ENCODE measurements at regions not wholly inside any gene's neighbourhood (a gene's known extent, or its start where the extent isn't known, plus 50 kb on each side); places are given as distances from the start of the nearest gene placed in this dataset.
A peak's percentile ranks its signal among the peaks of the same experiment; 100 is the strongest.
"Not testable (repeated sequence)": the region's sequence is repeated elsewhere in the genome, so short reads cannot be mapped to it uniquely, and the experiment has no call there.

GRCh38 chr21:32929633-32930038, 96.1 kb upstream of the OLIG2 start:
- WGBS, 2 experiments, result 85 to 93% methylated on average over 2 of the region's 2 CpGs

DNA sequence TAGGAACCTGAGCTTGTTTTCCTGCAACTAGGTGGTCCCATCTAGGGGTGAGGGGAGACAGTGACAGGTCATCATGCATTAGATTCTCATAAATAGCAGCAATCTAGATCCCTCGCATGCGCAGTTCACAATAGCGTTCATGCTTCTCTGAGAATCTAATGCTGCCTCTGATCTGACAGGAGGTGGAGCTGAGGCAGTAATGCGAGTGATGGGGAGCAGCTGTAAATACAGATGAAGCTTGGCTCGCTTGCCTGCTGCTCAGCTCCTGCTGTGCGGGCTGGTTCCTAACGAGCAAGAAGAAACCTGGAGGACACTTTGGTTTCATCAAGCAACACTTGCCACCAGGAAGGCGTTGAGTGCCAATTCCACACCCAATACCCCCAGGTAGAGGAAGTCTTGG, 95.1 kb upstream of the OLIG2 start:
- Histone ChIP-seq H3K36me3 (ENCODE audit: control insufficient read depth, insufficient read depth, low read length) (no peaks in the 10 kb centered on the region), H3K4me3 (ENCODE audit: insufficient read depth, low read depth, low read length) (no peak overlapping the region), H3K9me3 (ENCODE audit: control insufficient read depth, low read length) (no peaks in the 10 kb centered on the region), H3K27ac (ENCODE audit: insufficient read depth, low read depth, low read length, poor library complexity, severe bottlenecking) (no peak overlapping the region), H3K4me1 (ENCODE audit: control insufficient read depth, insufficient read depth, low read length) (peaks cover 5% of the 10 kb centered on the region), H3K27me3 (ENCODE audit: control insufficient read depth, insufficient read depth, low read length, poor library complexity, severe bottlenecking) (no peaks in the 10 kb centered on the region)
- 87 to 95% methylated on average over 8 of the region's 8 CpGs for WGBS, 2 experiments

More at GRCh38 chr21:32929633-32930038, 96.1 kb upstream of the OLIG2 start:
- Histone ChIP-seq H3K4me1 (ENCODE audit: control insufficient read depth, insufficient read depth, low read length) (peaks cover 5% of the 10 kb centered on the region), H3K9me3 (ENCODE audit: control insufficient read depth, low read length) (no peaks in the 10 kb centered on the region), H3K27ac (ENCODE audit: insufficient read depth, low read depth, low read length, poor library complexity, severe bottlenecking) (no peak overlapping the region), H3K4me3 (ENCODE audit: insufficient read depth, low read depth, low read length) (no peak overlapping the region), H3K36me3 (ENCODE audit: control insufficient read depth, insufficient read depth, low read length) (no peaks in the 10 kb centered on the region), H3K27me3 (ENCODE audit: control insufficient read depth, insufficient read depth, low read length, poor library complexity, severe bottlenecking) (no peaks in the 10 kb centered on the region)

DNA sequence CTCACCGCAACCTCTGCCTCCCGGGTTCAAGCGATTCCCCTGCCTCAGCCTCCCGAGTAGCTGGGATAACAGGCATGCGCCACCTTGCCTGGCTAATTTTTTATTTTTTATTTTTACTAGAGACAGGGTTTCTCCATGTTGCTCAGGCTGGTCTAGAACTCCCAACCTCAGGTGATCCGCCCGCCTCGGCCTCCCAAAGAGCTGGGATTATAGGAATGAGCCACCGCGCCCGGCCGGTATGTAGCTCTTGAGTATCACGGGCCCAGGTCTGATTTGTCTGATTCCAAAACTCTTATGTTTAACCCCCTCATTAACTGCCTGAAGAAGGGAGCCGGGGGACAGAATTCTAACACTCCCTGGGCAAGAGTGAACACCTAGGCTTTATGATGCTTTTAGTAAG, 91.7 kb upstream of the OLIG2 start:
- not testable (repeated sequence) for H3K36me3 ChIP-seq (ENCODE audit: control insufficient read depth, insufficient read depth, low read length); H3K9me3 ChIP-seq (ENCODE audit: control insufficient read depth, low read length); H3K27me3 ChIP-seq (ENCODE audit: control insufficient read depth, insufficient read depth, low read length, poor library complexity, severe bottlenecking); H3K4me3 ChIP-seq (ENCODE audit: insufficient read depth, low read depth, low read length); H3K27ac ChIP-seq (ENCODE audit: insufficient read depth, low read depth, low read length, poor library complexity, severe bottlenecking); H3K4me1 ChIP-seq (ENCODE audit: control insufficient read depth, insufficient read depth, low read length)
- 92 to 95% methylated on average over 14 of the region's 14 CpGs for WGBS, 2 experiments

DNA sequence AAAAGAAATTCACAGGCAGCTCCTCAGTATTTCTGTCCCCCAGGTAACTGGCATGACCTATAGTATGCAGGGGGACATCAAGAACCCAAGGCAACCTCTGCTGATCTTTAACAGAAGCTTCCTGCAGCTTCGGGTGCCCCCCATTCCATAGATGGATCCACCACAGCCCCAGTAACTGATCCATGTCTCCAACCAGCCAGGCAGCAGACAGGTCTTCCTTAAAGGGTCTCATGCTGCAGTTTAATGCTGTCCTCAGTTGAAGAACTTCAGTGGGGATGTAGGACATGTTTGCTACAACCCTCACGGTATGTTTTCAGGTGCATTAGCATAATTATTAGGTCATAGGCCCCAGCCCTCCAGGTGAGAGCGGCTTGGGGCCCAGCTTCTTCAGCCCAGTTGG, 90.9 kb upstream of the OLIG2 start:
- Histone ChIP-seq H3K9me3 (ENCODE audit: control insufficient read depth, low read length) (no peaks in the 10 kb centered on the region), H3K4me1 (ENCODE audit: control insufficient read depth, insufficient read depth, low read length) (peaks cover 5% of the 10 kb centered on the region), H3K36me3 (ENCODE audit: control insufficient read depth, insufficient read depth, low read length) (no peaks in the 10 kb centered on the region), H3K4me3 (ENCODE audit: insufficient read depth, low read depth, low read length) (no peak overlapping the region), H3K27me3 (ENCODE audit: control insufficient read depth, insufficient read depth, low read length, poor library complexity, severe bottlenecking) (no peaks in the 10 kb centered on the region), H3K27ac (ENCODE audit: insufficient read depth, low read depth, low read length, poor library complexity, severe bottlenecking) (no peak overlapping the region)
- WGBS, 2 experiments, result 92 to 96% methylated on average over 3 of the region's 3 CpGs

DNA sequence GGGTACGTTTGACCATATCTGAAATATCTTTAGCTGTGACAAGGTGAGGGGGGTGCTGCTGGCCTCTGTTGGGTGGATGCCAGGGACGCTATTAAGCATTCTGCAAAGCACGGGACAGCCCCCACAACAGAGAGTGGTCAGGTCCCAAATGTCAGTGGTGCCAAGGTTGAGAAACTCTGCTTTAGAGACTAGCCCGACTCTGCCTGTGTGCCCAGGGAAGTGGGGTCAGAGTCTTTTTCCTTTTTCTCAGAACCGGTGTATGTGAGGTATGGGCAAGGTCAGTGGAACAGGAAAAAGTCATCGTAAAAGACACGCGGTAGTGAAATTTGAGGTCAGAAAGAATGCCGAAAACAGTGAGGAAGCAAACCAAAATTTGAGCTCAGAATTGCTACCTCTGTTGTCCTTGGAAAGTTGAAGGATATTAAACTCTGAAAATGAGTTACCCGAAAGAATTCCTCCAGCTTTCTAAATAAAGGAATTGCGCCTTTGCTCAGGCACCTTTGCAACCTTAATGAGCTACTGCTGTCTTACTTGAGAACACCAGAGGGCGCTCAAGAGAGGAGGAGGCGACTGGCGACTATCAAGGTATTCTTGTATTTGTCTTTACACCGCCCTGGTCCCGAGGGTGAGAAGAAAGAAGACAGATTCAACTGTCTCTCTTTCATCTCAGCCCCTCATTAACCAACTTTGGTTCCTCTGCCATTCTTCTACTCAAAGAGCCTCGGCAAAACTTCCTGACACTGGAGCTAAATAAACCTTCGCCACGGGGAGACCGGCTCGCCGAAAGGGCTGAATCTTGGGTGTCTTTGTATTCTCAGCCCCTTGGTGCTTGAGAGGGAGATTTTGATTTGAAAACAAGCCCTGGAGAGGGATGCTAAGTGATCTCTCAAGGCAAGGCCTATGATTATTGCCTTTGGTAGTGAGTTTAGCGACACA, 85.4 kb upstream of the OLIG2 start:
- H3K27me3 ChIP-seq (ENCODE audit: control insufficient read depth, insufficient read depth, low read length, poor library complexity, severe bottlenecking), result peaks cover 8% of the 10 kb centered on the region
- H3K36me3 ChIP-seq (ENCODE audit: control insufficient read depth, insufficient read depth, low read length), result no peaks in the 10 kb centered on the region
- H3K4me1 ChIP-seq (ENCODE audit: control insufficient read depth, insufficient read depth, low read length), result no peaks in the 10 kb centered on the region
- no peak overlapping the region for H3K27ac ChIP-seq (ENCODE audit: insufficient read depth, low read depth, low read length, poor library complexity, severe bottlenecking)
- H3K9me3 ChIP-seq (ENCODE audit: control insufficient read depth, low read length), result no peaks in the 10 kb centered on the region
- 68 to 69% methylated on average over 23 of the region's 23 CpGs for WGBS, 2 experiments
- H3K4me3 ChIP-seq (ENCODE audit: insufficient read depth, low read depth, low read length), result no peak overlapping the region

- Histone ChIP-seq H3K9me3 (ENCODE audit: control insufficient read depth, low read length) (no peaks in the 10 kb centered on the region), H3K4me3 (ENCODE audit: insufficient read depth, low read depth, low read length) (no peak overlapping the region), H3K27ac (ENCODE audit: insufficient read depth, low read depth, low read length, poor library complexity, severe bottlenecking) (no peak overlapping the region), H3K27me3 (ENCODE audit: control insufficient read depth, insufficient read depth, low read length, poor library complexity, severe bottlenecking) (peaks cover 8% of the 10 kb centered on the region), H3K36me3 (ENCODE audit: control insufficient read depth, insufficient read depth, low read length) (no peaks in the 10 kb centered on the region), H3K4me1 (ENCODE audit: control insufficient read depth, insufficient read depth, low read length) (no peaks in the 10 kb centered on the region)
- 82 to 94% methylated on average over 2 of the region's 2 CpGs for WGBS, 2 experiments
These were observed 84.5 kb upstream of the OLIG2 start for GRCh38 chr21:32941263-32941662.

GRCh38 chr21:32946654-32947053, 79.1 kb upstream of the OLIG2 start:
- Histone ChIP-seq H3K4me1 (ENCODE audit: control insufficient read depth, insufficient read depth, low read length) (peaks cover 15% of the 10 kb centered on the region), H3K36me3 (ENCODE audit: control insufficient read depth, insufficient read depth, low read length) (no peaks in the 10 kb centered on the region), H3K27ac (ENCODE audit: insufficient read depth, low read depth, low read length, poor library complexity, severe bottlenecking) (no peak overlapping the region), H3K4me3 (ENCODE audit: insufficient read depth, low read depth, low read length) (no peak overlapping the region), H3K9me3 (ENCODE audit: control insufficient read depth, low read length) (no peaks in the 10 kb centered on the region), H3K27me3 (ENCODE audit: control insufficient read depth, insufficient read depth, low read length, poor library complexity, severe bottlenecking) (peaks cover 13% of the 10 kb centered on the region)
- 70 to 97% methylated on average over 2 of the region's 2 CpGs for WGBS, 2 experiments

GRCh38 chr21:32947736-32948135, 78.0 kb upstream of the OLIG2 start:
- Histone ChIP-seq H3K4me3 (ENCODE audit: insufficient read depth, low read depth, low read length) (no peak overlapping the region), H3K9me3 (ENCODE audit: control insufficient read depth, low read length) (no peaks in the 10 kb centered on the region), H3K36me3 (ENCODE audit: control insufficient read depth, insufficient read depth, low read length) (no peaks in the 10 kb centered on the region), H3K27me3 (ENCODE audit: control insufficient read depth, insufficient read depth, low read length, poor library complexity, severe bottlenecking) (peaks cover 9% of the 10 kb centered on the region), H3K27ac (ENCODE audit: insufficient read depth, low read depth, low read length, poor library complexity, severe bottlenecking) (no peak overlapping the region), H3K4me1 (ENCODE audit: control insufficient read depth, insufficient read depth, low read length) (peaks cover 25% of the 10 kb centered on the region)
- 100% methylated on average over 1 of the region's 1 CpG; no CpG with 5 or more reads in 1 of the 2 experiments for WGBS, 2 experiments

DNA sequence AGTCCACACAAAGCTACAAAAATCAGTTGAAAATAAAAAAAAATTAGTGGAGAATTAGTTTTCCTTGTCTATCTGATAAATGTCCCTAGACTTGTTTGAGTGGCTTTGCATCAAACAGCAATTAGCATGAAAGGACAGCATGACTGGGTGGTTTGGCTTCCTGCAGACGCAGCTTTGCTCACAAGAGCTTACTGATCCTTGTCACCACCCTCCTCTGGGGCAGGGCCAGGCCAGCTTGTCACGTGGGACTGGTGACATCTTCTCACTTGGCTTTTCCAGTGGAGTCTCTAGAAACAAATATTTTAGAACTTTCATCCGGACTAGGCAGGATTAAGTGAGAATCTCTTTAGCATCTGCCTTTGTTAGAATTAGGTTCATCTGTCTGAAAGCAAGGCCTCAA, 76.0 kb upstream of the OLIG2 start:
- H3K27me3 ChIP-seq (ENCODE audit: control insufficient read depth, insufficient read depth, low read length, poor library complexity, severe bottlenecking), result peaks cover 9% of the 10 kb centered on the region
- H3K4me1 ChIP-seq (ENCODE audit: control insufficient read depth, insufficient read depth, low read length), result peaks cover 38% of the 10 kb centered on the region
- no peaks in the 10 kb centered on the region for H3K9me3 ChIP-seq (ENCODE audit: control insufficient read depth, low read length)
- H3K36me3 ChIP-seq (ENCODE audit: control insufficient read depth, insufficient read depth, low read length), result no peaks in the 10 kb centered on the region
- H3K27ac ChIP-seq (ENCODE audit: insufficient read depth, low read depth, low read length, poor library complexity, severe bottlenecking), result no peak overlapping the region
- 37 to 42% methylated on average over 3 of the region's 3 CpGs for WGBS, 2 experiments
- no peak overlapping the region for H3K4me3 ChIP-seq (ENCODE audit: insufficient read depth, low read depth, low read length)

DNA sequence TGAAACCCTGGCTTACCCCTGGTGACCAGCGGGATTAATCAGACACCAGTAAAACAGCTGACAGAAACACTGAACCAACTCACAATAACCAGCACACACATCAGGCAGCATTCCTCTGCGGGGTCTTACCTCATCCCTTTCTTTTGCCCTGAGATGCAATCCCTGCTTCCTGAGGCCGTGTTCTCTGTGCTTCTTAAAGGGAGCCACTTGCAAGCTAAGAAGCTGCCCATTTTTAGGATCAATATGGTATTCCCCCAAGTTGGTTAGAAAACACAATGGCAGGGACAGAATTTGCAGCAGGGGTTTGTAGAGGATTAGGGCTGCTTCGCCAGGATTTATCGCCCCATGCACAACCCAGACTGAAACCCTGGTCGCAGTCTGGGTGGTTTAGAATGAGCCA, 74.7 kb upstream of the OLIG2 start:
- H3K27me3 ChIP-seq (ENCODE audit: control insufficient read depth, insufficient read depth, low read length, poor library complexity, severe bottlenecking), result peaks cover 5% of the 10 kb centered on the region
- H3K27ac ChIP-seq (ENCODE audit: insufficient read depth, low read depth, low read length, poor library complexity, severe bottlenecking), result peak overlapping the region; percentile 57
- H3K9me3 ChIP-seq (ENCODE audit: control insufficient read depth, low read length), result no peaks in the 10 kb centered on the region
- no peak overlapping the region for H3K4me3 ChIP-seq (ENCODE audit: insufficient read depth, low read depth, low read length)
- peaks cover 49% of the 10 kb centered on the region for H3K4me1 ChIP-seq (ENCODE audit: control insufficient read depth, insufficient read depth, low read length)
- WGBS, 2 experiments, result 19 to 27% methylated on average over 6 of the region's 6 CpGs
- no peaks in the 10 kb centered on the region for H3K36me3 ChIP-seq (ENCODE audit: control insufficient read depth, insufficient read depth, low read length)

Measured in ectodermal cell (in vitro differentiated cells).